DND-41 (cell line): ENCODE measurements at regions not wholly inside any gene's neighbourhood (a gene's known extent, or its start where the extent isn't known, plus 50 kb on each side); places are given as distances from the start of the nearest gene placed in this dataset.

Experiments
- EZH2 ChIP-seq: IDR thresholded peaks from 3 replicates; pipeline ENCODE4 v1.6.1; 2012; ENCODE audit warnings: borderline replicate concordance, low read depth, mild to moderate bottlenecking, moderate library complexity, low read length, inconsistent platforms; ENCODE audit not compliant: severe bottlenecking
- TF ChIP-seq, protein P1 (sequence below): IDR thresholded peaks from 2 replicates; pipeline ENCODE4 v1.5.1; 2012; ENCODE audit warnings: borderline replicate concordance, low read length, moderate library complexity, mild to moderate bottlenecking; ENCODE audit not compliant: poor library complexity, severe bottlenecking; ENCODE audit errors: extremely low read depth

DNA sequence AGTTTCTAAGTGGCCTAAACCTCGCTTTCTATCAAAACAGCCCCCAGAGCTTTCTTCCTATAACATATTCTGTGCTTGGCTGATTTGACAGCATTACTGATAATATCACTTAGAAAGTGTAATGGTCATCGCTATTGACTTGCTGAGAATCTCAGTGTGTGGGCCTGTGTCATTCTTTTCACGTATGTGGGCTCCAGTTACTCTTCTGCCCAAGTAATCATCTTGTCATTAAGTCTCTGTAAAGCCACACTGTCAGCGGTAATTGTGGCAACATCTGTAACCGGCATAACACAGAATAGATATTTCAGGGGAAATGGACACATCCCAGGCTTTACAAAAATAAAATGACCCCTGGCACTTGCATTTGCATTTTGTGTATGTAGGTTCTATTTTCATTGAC is 313.6 kb upstream of the LMCD1 start:
- TF ChIP-seq, protein P1, sequence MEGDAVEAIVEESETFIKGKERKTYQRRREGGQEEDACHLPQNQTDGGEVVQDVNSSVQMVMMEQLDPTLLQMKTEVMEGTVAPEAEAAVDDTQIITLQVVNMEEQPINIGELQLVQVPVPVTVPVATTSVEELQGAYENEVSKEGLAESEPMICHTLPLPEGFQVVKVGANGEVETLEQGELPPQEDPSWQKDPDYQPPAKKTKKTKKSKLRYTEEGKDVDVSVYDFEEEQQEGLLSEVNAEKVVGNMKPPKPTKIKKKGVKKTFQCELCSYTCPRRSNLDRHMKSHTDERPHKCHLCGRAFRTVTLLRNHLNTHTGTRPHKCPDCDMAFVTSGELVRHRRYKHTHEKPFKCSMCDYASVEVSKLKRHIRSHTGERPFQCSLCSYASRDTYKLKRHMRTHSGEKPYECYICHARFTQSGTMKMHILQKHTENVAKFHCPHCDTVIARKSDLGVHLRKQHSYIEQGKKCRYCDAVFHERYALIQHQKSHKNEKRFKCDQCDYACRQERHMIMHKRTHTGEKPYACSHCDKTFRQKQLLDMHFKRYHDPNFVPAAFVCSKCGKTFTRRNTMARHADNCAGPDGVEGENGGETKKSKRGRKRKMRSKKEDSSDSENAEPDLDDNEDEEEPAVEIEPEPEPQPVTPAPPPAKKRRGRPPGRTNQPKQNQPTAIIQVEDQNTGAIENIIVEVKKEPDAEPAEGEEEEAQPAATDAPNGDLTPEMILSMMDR: no peak
- no peak for TF ChIP-seq EZH2
